NCI-H69 (cell line): ENCODE measurements at regions not wholly inside any gene's neighbourhood (a gene's known extent, or its start where the extent isn't known, plus 50 kb on each side); places are given as distances from the start of the nearest gene placed in this dataset.
A peak's percentile ranks its signal among the peaks of the same experiment; 100 is the strongest.

Experiments
- DNase-seq: peaks from one replicate; lab custom pipeline; 2025; lab: John Stamatoyannopoulos, UW

GRCh38 chr3:103624271-103624670, 1189.5 kb downstream of the ZPLD1 start:
- DNase-seq = no peak

- DNase-seq = no peak
Measured at GRCh38 chr3:103629391-103629790, 1194.6 kb downstream of the ZPLD1 start.

GRCh38 chr3:103644450-103644849, 1209.6 kb downstream of the ZPLD1 start:
- DNase-seq = no peak

DNA sequence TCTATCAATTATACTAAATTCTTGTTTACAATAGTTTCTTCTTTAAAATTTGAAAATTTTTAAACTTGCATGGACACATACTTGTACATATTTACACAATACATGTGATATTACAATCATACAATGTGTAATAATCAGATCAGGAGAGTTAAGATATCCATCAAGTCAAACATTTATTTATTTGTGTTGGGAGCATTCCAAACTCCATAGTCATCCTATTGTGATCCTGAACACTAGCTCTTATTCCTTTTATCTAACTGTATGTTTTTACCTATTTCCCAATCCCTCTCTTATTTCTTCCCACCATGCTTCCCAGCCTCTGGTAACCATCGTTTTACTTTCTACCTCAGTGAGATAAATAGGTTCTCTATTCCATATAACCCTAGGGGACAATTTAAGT, 1219.2 kb downstream of the ZPLD1 start:
- DNase-seq = no peak

DNA sequence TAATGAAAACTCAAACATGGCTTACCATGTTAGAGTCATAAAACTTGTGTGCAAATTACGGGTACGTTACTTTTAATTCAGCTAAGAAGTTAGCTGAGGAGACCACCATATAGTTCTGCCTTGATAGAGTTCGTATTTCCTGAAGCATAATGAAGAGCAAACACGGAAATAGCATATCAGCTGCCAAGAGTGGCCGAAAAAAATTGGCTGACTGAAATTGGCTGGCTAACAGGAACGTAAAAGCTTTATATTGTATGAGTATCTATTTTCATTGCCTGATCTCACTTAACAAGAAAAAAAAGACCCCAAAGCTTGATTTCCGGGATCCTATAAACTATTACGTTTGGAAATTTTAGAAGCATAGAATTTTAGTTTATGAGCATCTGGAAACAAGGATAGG, 1222.9 kb downstream of the ZPLD1 start:
- DNase-seq = no peak

- no peak for DNase-seq
Measured at GRCh38 chr3:103660810-103661209, 1226.0 kb downstream of the ZPLD1 start.

DNA sequence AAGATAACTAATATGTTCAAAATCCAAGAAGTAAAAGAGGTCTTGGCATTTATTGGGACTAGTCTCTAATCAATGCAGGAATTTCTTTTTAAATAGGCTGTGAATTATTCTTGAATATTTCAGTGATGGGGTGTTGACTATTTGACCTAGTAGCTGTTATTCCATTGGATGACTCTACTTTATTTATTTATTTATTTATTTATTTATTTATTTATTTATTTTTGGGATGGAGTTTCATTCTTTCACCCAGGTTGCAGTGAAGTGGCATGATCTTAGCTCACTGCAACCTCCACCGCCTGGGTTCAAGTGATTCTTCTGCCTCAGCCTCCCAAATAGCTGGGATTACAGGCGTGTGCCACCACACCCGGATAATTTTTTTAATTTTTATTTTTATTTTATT, 1227.8 kb downstream of the ZPLD1 start:
- no peak for DNase-seq

- no peak for DNase-seq
Measured at GRCh38 chr3:103672346-103672745, 1237.5 kb downstream of the ZPLD1 start.

DNA sequence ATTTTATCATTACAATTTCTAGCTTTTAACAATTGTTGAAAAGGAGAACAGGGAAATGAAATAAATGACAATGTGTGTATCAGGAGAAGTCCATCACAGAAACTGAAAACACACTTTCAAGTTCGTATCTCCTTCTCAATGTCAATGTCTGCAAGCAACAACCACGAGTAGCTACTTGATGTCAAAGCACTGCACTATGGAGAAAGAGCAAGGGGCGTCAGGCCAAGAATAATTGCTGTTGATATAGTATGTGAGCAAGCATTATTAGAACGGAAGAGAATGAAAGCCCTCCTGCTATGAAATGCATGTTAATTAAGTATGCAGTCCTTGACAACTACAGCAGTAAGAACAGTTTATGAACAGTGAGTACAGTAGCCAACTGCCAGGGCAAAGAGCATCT, 1250.1 kb downstream of the ZPLD1 start:
- DNase-seq = peak; percentile 94

DNA sequence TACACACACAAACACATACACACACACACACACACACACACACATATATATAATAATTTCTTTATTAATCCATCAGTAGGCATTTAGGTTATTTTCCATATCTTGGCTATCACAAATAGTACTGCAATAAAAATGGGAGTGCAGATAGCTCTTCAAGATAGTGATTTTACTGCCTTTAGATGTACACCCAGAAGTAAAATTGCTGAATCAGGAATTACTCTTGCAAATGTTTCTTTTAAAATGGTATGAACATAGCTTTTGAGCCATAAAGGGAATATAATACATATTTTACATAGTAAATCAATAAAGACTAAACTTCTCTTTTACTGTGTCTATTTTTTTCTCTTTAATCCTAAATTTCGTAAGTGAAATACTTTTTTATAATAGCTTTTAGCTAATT, 1251.1 kb downstream of the ZPLD1 start:
- DNase-seq = no peak

DNA sequence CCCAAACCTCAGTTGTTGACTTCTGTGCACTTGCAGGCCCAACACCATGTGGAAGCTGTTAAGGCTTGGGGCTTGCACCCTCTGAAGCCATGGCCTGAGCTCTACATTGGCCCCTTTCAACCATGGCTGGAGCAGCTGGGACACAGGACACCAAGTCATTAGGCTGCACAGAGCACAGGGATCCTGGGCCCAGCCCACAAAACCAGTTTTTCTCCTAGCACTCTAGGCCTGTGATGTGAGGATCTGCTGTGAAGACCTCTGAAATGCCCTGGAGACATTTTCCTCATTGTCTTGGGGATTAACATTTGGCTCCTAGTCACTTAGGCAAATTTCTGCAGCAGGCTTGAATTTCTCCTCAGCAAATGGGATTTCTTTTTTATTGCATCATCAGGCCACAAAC, 1255.7 kb downstream of the ZPLD1 start:
- no peak for DNase-seq

- DNase-seq = no peak
Measured at GRCh38 chr3:103693831-103694230, 1259.0 kb downstream of the ZPLD1 start.

- DNase-seq = no peak
Measured at GRCh38 chr3:103698646-103699045, 1263.8 kb downstream of the ZPLD1 start.

DNA sequence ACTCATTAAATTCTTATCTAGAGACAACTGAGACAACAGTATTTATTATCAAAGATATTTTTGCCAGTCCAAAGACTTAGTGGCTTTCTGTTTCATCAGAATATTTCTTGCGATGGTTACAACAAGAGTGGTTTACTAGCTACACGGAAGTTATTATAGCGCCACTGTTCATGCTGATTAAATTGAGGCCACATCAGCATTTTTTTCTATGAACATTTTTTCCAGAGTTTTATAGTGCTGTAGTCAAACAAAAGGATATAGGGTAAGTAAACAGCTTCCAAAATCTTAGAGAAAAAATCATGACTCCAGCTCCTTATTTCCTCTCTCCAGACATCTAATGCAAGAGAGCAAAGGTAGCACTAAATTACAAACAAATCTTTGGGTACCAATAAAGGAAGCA, 1264.4 kb downstream of the ZPLD1 start:
- DNase-seq = no peak

DNA sequence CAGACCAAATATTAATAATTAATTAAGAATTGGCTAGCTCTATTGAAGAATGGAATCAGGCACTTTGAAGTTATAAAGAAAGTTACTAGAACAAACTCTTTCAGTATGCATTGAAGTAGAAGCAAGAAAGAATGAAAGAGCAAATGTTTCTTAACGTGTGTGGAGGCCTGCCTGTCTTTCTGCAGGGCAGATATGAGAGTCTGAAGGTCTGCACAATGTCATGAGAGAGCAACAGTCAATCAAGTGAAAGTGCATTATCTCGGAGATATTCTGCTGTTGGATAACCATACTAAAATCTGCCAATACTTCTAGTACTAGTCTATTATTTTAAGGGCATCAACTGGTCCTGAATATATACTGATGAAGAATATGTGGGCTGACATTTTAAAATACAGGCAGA, 1270.8 kb downstream of the ZPLD1 start:
- no peak for DNase-seq

- no peak for DNase-seq
Measured at GRCh38 chr3:103706671-103707070, 1271.9 kb downstream of the ZPLD1 start.

DNA sequence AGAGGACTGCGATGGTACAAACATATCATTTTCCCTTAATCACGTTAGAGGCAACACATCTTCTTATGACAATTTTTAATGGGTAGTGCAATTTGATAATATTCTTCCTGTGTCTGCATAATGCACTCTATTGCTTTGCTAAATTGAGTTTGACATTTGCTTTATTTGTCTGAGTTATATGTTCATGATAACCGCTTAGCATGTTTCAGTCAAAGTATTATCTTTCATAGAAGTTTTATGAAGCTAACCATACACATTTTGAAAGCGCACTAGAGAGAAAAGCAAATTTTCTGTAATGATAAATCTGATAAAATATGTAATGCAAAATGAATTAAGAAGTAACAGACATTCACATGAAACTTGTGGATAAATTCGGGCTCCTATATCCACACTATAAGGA, 1276.9 kb downstream of the ZPLD1 start:
- no peak for DNase-seq

- peak; percentile 1 for DNase-seq
Measured at GRCh38 chr3:103712320-103713008, 1277.6 kb downstream of the ZPLD1 start.

- DNase-seq = no peak
Measured at GRCh38 chr3:103729547-103729946, 1294.7 kb downstream of the ZPLD1 start.

- DNase-seq = no peak
Measured at GRCh38 chr3:103730744-103731143, 1295.9 kb downstream of the ZPLD1 start.

DNA sequence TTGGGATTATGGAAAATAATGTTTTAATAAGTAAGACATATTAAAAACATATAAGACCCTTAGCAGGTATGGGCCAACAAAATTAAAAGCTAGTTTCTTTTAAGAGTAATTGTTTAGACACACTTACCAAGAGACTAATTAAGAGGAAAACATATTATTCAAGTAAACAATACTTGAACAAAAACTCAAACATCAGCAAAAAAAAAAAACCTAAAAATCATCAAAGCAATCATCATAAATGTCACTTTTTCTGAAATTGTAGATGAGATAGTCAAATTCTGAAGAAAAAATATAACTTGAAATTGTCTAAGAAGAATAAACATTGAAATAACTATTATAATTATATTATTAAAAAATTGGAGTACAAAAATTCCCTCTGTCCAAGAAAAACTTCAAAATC, 1318.2 kb downstream of the ZPLD1 start:
- DNase-seq = no peak

DNA sequence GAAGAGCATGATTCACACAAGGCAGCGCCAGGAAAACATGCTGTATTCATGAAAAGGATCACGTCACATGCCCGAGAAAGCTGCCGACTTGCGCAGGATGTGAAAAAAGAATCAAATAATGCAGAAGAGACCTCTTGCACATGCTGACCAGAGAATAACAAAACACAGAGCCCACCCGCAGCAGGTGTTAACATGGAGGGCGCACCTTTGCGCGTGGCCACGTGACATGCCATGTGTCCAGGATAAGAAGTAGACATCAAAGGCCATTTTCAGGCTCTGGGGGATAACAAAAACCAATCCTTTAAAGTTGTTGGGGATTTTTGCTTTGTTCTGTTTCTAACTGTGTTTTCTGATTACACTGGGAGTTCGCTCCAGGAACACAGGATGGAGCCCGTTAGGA, 1332.8 kb downstream of the ZPLD1 start:
- DNase-seq = peak; percentile 59

- no peak for DNase-seq
Measured at GRCh38 chr3:103785017-103785416, 1350.2 kb downstream of the ZPLD1 start.

DNA sequence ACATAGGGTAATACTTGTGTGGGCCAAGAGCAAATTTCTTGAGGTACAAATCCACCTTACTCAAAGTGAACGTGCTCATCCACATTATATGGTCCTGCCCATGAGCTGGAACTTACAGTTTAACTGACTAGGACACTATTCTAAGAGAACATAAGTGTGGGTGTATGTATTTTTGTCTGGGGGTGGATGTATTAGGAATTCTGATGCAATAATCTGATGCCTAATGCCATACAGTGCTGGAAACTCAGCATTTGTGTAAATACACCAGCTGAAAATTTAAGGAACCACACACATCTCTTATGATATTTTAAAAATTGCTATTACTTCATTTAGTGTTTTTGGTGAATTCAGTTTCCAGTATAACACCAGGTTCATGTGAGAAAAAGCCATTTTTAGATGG, 1350.7 kb downstream of the ZPLD1 start:
- DNase-seq = no peak

DNA sequence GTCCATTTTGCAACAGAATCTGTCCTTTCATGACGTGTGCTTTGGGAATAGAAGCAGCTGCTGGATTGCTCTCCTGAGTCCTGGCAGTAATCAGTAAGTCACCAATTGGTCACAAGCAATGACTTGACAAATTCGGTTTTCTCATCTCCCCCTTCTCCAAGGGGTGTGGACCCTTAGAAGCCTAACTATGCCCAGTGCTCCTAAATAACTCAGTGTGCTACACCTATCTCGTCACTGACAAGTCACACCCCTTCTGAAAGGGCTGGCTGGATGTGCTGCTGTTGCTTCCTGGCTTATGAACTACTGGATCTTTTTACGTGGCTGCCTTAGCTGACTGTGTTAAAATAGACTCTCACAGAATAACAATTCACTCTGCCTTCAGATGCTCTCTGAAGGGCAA, 1351.5 kb downstream of the ZPLD1 start:
- no peak for DNase-seq
